HG02884 (cell line): ENCODE measurements at regions not wholly inside any gene's neighbourhood (a gene's known extent, or its start where the extent isn't known, plus 50 kb on each side); places are given as distances from the start of the nearest gene placed in this dataset.

Experiments used
- ATAC-seq: cut with Tn5 transposase; IDR thresholded peaks from one replicate; pipeline ENCODE4 v1.9.1; 2021; ENCODE audit warnings: mild to moderate bottlenecking, moderate library complexity; ENCODE audit not compliant: unreplicated experiment

- ATAC-seq = no peak
Measured at GRCh38 chr3:99376926-99377325, 261.5 kb upstream of the COL8A1 start.

- no peak for ATAC-seq
Measured at GRCh38 chr3:99373846-99374210, 264.6 kb upstream of the COL8A1 start.

GRCh38 chr3:99373088-99373845, 265.1 kb upstream of the COL8A1 start:
- no peak for ATAC-seq

- ATAC-seq = no peak
Measured at GRCh38 chr3:99366663-99367429, 271.5 kb upstream of the COL8A1 start.

- ATAC-seq = no peak
Measured at GRCh38 chr3:99365979-99366378, 272.4 kb upstream of the COL8A1 start.

GRCh38 chr3:99365396-99365795, 273.0 kb upstream of the COL8A1 start:
- ATAC-seq = no peak

GRCh38 chr3:99357131-99357530, 281.3 kb upstream of the COL8A1 start:
- ATAC-seq = no peak

GRCh38 chr3:99356696-99357095, 281.7 kb upstream of the COL8A1 start:
- ATAC-seq = no peak

- ATAC-seq = no peak
Measured at GRCh38 chr3:99355465-99355864, 282.9 kb upstream of the COL8A1 start.

GRCh38 chr3:99352811-99353210, 285.6 kb upstream of the COL8A1 start:
- ATAC-seq = no peak

GRCh38 chr3:99351122-99351521, 287.3 kb upstream of the COL8A1 start:
- ATAC-seq = no peak

- ATAC-seq = no peak
Measured at GRCh38 chr3:99348451-99348850, 289.9 kb upstream of the COL8A1 start.

GRCh38 chr3:99344216-99344615, 294.2 kb upstream of the COL8A1 start:
- ATAC-seq = no peak

- no peak for ATAC-seq
Measured at GRCh38 chr3:99342383-99342782, 296.0 kb upstream of the COL8A1 start.

GRCh38 chr3:99339222-99339621, 299.2 kb upstream of the COL8A1 start:
- ATAC-seq = no peak

- no peak for ATAC-seq
Measured at GRCh38 chr3:99332718-99333117, 305.7 kb upstream of the COL8A1 start.

- no peak for ATAC-seq
Measured at GRCh38 chr3:99332276-99332675, 306.1 kb upstream of the COL8A1 start.

GRCh38 chr3:99330924-99331532, 307.4 kb upstream of the COL8A1 start:
- no peak for ATAC-seq

- no peak for ATAC-seq
Measured at GRCh38 chr3:99330281-99330680, 308.1 kb upstream of the COL8A1 start.

- no peak for ATAC-seq
Measured at GRCh38 chr3:99325402-99325801, 313.0 kb upstream of the COL8A1 start.

- ATAC-seq = no peak
Measured at GRCh38 chr3:99324636-99325203, 313.7 kb upstream of the COL8A1 start.

- ATAC-seq = no peak
Measured at GRCh38 chr3:99323940-99324339, 314.5 kb upstream of the COL8A1 start.
